Nephron (organoid): ENCODE measurements at regions not wholly inside any gene's neighbourhood (a gene's known extent, or its start where the extent isn't known, plus 50 kb on each side); places are given as distances from the start of the nearest gene placed in this dataset.
"Not testable (repeated sequence)": the region's sequence is repeated elsewhere in the genome, so short reads cannot be mapped to it uniquely, and the experiment has no call there.

Experiments used
- H3K27ac Mint-ChIP-seq, 3 experiments: 2 replicates each; pipeline ENCODE4 v1.8.0; 2020; ENCODE audit warnings: mixed read lengths in 3 of 3, mild to moderate bottlenecking in 2 of 3, moderate library complexity in 1 of 3
- H3K27me3 Mint-ChIP-seq: 2 replicates; pipeline ENCODE4 v1.8.0; 2021; ENCODE audit warnings: low read depth, mild to moderate bottlenecking, moderate library complexity, mixed read lengths
- H3K36me3 Mint-ChIP-seq: 2 replicates; pipeline ENCODE4 v1.8.0; 2020; ENCODE audit warnings: low read depth, mixed read lengths
- H3K4me1 Mint-ChIP-seq: 2 replicates; pipeline ENCODE4 v1.8.0; 2020; ENCODE audit warnings: mixed read lengths
- H3K4me3 Mint-ChIP-seq, 3 experiments: 2 replicates each; pipeline ENCODE4 v1.8.0; 2020; ENCODE audit warnings: mild to moderate bottlenecking in 3 of 3, mixed read lengths in 3 of 3, moderate library complexity in 2 of 3
- H3K9me3 Mint-ChIP-seq: 2 replicates; pipeline ENCODE4 v1.8.0; 2020; ENCODE audit warnings: mixed read lengths
- TF ChIP-seq, protein P1 (sequence below), 3 experiments: fragments of 200-600 bp; sonication (generic); IDR thresholded peaks; one replicate each; pipeline ENCODE4 v1.5.0; 2021; ENCODE audit warnings: antibody characterized with exemption in 3 of 3; ENCODE audit not compliant: unreplicated experiment in 3 of 3

DNA sequence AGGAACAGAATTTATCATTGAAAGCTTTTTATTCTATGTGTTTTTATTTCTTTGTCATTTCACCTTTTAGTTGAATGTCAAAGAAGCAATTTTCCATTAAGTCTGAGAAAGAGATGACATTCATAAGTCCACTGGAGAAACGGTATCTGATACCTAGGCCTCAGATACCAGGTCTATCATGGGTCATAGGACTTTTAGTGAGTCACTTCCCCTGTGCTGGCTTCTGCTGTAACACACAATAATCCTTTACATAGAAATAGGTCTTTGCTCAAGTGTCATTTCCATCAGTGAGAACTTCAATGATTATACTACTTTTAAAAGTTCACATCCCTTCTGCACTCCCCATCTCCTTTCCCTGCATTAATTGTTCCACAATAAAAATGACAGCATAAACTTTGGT lies 125.5 kb upstream of the ARMCX2 start:
- TF ChIP-seq, protein P1, sequence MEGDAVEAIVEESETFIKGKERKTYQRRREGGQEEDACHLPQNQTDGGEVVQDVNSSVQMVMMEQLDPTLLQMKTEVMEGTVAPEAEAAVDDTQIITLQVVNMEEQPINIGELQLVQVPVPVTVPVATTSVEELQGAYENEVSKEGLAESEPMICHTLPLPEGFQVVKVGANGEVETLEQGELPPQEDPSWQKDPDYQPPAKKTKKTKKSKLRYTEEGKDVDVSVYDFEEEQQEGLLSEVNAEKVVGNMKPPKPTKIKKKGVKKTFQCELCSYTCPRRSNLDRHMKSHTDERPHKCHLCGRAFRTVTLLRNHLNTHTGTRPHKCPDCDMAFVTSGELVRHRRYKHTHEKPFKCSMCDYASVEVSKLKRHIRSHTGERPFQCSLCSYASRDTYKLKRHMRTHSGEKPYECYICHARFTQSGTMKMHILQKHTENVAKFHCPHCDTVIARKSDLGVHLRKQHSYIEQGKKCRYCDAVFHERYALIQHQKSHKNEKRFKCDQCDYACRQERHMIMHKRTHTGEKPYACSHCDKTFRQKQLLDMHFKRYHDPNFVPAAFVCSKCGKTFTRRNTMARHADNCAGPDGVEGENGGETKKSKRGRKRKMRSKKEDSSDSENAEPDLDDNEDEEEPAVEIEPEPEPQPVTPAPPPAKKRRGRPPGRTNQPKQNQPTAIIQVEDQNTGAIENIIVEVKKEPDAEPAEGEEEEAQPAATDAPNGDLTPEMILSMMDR (IDR thresholded peaks at IDR 0.05; ENCODE audit: unreplicated experiment in 3 of 3): no peak
- no peaks in the 10 kb centered on the region for H3K36me3 Mint-ChIP-seq
- H3K4me1 Mint-ChIP-seq: no peaks in the 10 kb centered on the region
- no peak overlapping the region for H3K27ac Mint-ChIP-seq
- no peaks in the 10 kb centered on the region for H3K9me3 Mint-ChIP-seq
- H3K27me3 Mint-ChIP-seq: no peaks in the 10 kb centered on the region
- H3K4me3 Mint-ChIP-seq: no peak overlapping the region

DNA sequence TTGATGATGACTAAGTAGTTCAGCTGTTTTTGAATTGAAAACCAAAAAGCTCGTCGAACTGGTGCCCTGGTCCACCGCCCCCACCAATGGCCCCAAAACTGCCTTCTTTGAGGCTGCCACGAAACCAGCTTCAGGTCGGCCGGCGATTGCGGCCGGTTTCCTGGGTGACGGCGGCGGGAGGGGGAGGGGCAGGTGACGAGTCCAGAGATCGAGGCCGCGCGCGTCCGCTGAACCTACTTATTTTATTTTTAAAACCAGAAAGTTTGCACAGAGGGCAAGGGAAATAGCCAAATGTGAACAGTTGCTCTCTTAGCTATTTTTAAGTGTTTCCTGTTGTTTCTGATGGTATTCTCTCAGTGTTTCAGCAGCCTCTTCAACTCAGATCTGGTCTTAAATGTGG lies 120.8 kb upstream of the ARMCX2 start:
- H3K27ac Mint-ChIP-seq, H3K4me1 Mint-ChIP-seq: not testable (repeated sequence)

DNA sequence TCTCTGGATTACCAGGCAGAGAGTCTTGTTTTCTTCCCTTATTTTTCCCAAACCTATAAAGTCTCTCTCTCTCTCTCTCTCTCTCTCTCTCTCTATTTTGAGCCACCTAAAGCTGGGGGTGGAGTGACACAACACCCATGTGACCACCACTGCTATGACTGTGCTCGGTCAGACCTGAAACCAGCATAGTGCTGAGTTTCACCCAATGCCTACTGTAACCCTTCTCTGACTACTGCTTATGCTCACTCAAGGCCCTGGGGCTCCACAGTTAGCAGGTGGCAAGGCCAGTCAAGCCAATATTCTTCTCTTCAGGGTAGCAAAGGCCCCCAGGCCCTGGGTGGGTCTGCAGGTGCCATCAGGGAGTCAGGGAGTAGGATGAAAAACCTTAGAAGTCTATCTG lies 114.7 kb upstream of the ARMCX2 start:
- Mint-ChIP-seq H3K9me3 (peaks cover 12% of the 10 kb centered on the region), H3K36me3 (no peaks in the 10 kb centered on the region)
- TF ChIP-seq, protein P1 (IDR thresholded peaks at IDR 0.05; ENCODE audit: unreplicated experiment in 3 of 3): no peak

More for the DNA sequence above, 120.8 kb upstream of the ARMCX2 start:
- not testable (repeated sequence) for H3K36me3 Mint-ChIP-seq, H3K27me3 Mint-ChIP-seq, H3K9me3 Mint-ChIP-seq, H3K4me3 Mint-ChIP-seq

DNA sequence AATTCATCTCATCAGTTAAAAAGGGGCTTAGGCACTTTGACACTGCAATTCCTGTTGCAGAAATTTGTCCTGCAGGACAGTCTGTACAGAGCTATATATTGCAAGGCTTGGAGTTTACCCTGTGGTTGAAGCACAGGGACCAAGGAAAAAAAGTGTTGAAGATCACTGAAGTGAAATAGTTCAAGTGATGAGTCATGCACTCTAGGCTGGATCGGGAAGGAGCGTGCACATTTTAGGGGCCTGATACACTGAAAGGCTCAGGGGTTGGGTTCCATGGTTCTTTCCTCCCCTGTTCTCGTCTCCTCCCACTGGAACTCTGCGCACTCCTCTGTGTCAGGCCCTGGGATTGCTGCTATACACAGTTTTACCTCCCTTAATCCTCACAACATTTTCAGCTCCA lies 104.9 kb upstream of the ARMCX2 start:
- no peak overlapping the region for H3K27ac Mint-ChIP-seq
- H3K4me3 Mint-ChIP-seq: no peak overlapping the region
- no peaks in the 10 kb centered on the region for H3K36me3 Mint-ChIP-seq
- no peaks in the 10 kb centered on the region for H3K4me1 Mint-ChIP-seq
- no peaks in the 10 kb centered on the region for H3K27me3 Mint-ChIP-seq
- TF ChIP-seq, protein P1 (IDR thresholded peaks at IDR 0.05; ENCODE audit: unreplicated experiment in 3 of 3): no peak
- no peaks in the 10 kb centered on the region for H3K9me3 Mint-ChIP-seq

More for the DNA sequence above, 114.7 kb upstream of the ARMCX2 start:
- H3K4me3 Mint-ChIP-seq: no peak overlapping the region
- no peaks in the 10 kb centered on the region for H3K27me3 Mint-ChIP-seq
- H3K4me1 Mint-ChIP-seq: no peaks in the 10 kb centered on the region
- no peak overlapping the region for H3K27ac Mint-ChIP-seq

DNA sequence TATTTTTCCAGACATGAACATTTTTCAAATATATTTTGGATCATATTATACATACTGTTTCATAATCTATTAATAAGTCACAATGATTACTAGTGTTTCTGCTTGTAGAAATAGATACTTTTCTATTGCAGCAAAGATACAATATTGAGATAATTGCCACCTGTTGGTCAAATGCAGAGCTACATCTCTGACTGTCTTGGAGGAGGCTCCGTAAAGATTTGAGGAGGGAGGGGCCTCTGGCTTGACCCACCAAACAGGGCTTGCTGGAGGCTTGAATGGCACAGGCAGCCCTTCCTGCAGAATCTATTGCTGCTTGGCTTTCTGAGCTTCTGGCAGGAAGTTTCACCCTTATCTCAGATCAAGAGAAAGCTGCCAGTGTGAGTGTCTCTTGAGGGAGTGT lies 99.3 kb upstream of the ARMCX2 start:
- Mint-ChIP-seq H3K4me3 (no peak overlapping the region), H3K27ac (no peak overlapping the region), H3K36me3 (no peaks in the 10 kb centered on the region), H3K4me1 (no peaks in the 10 kb centered on the region), H3K9me3 (peaks cover 3% of the 10 kb centered on the region), H3K27me3 (no peaks in the 10 kb centered on the region)
- TF ChIP-seq, protein P1 (IDR thresholded peaks at IDR 0.05; ENCODE audit: unreplicated experiment in 3 of 3): peak; percentile 40 to 53 (median 52)

DNA sequence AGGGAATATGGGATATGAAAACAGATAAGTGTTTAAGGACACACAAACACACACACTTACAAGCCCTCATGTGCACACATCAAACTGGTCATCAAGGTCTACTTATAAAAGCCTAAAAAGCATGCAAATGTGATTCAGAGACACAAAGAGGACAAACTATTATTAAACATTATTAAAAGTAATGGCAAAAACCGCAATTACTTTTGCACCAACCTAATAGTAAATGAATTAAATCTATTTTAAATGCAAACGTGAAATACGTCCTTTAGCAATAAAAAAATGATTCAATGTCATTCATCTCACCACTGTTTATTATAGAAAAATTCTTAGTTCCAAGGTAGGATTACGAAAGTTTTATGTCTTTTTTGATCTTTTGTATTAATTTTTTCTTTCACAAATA lies 91.1 kb upstream of the ARMCX2 start:
- TF ChIP-seq, protein P1 (IDR thresholded peaks at IDR 0.05; ENCODE audit: unreplicated experiment in 3 of 3): no peak
- Mint-ChIP-seq H3K36me3 (no peaks in the 10 kb centered on the region), H3K27me3 (peaks cover 5% of the 10 kb centered on the region), H3K27ac (no peak overlapping the region), H3K9me3 (peaks cover 6% of the 10 kb centered on the region), H3K4me3 (no peak overlapping the region), H3K4me1 (peaks cover 2% of the 10 kb centered on the region)
